ENCODE measurements at regions not wholly inside any gene's neighbourhood (a gene's known extent, or its start where the extent isn't known, plus 50 kb on each side); places are given as distances from the start of the nearest gene placed in this dataset.

DNA sequence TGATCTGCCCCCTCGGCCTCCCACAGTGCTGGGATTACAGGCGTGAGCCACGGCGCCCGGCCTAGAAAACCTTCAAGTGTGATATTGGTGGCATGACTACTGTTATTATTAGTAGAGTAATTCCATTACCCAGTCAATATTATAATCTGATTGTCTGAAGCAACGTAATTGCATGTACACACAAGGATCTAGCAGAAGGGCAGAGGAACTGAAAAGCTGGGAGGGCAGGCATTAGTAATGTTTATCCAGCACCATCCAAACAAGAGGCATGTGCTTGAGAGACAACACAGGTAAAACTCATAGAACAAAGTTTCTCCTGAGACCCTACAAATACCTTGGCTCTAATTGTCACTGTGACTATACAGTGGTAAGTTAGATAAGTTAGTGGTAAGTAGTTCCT lies 56.2 kb upstream of the ITM2B start:
- TF ChIP-seq, protein P1, sequence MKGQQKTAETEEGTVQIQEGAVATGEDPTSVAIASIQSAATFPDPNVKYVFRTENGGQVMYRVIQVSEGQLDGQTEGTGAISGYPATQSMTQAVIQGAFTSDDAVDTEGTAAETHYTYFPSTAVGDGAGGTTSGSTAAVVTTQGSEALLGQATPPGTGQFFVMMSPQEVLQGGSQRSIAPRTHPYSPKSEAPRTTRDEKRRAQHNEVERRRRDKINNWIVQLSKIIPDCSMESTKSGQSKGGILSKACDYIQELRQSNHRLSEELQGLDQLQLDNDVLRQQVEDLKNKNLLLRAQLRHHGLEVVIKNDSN (CRISPR knock-in tag; IDR thresholded peaks at IDR 0.05): no peak
- TF ChIP-seq POLR2A (conservative IDR thresholded peaks at IDR 0.05): no peak
- TF ChIP-seq, protein P2, sequence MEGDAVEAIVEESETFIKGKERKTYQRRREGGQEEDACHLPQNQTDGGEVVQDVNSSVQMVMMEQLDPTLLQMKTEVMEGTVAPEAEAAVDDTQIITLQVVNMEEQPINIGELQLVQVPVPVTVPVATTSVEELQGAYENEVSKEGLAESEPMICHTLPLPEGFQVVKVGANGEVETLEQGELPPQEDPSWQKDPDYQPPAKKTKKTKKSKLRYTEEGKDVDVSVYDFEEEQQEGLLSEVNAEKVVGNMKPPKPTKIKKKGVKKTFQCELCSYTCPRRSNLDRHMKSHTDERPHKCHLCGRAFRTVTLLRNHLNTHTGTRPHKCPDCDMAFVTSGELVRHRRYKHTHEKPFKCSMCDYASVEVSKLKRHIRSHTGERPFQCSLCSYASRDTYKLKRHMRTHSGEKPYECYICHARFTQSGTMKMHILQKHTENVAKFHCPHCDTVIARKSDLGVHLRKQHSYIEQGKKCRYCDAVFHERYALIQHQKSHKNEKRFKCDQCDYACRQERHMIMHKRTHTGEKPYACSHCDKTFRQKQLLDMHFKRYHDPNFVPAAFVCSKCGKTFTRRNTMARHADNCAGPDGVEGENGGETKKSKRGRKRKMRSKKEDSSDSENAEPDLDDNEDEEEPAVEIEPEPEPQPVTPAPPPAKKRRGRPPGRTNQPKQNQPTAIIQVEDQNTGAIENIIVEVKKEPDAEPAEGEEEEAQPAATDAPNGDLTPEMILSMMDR (IDR thresholded peaks at IDR 0.05 in 2 of 3, conservative IDR thresholded peaks at IDR 0.05 in 1 of 3; ENCODE audit: insufficient read depth in 2 of 3, low read depth in 1 of 3, low read length in 3 of 3): no peak
- no peak for TF ChIP-seq SAP30 (IDR thresholded peaks at IDR 0.05; ENCODE audit: borderline replicate concordance, insufficient read depth, low read depth, low read length, poor library complexity, severe bottlenecking)
- TF ChIP-seq ZNF589 (CRISPR knock-in tag; IDR thresholded peaks at IDR 0.05; ENCODE audit: low read depth): no peak
- TF ChIP-seq TARDBP (IDR thresholded peaks at IDR 0.05): no peak
- no peak for TF ChIP-seq ZNF764 (CRISPR knock-in tag; IDR thresholded peaks at IDR 0.05; ENCODE audit: low read depth)
- TF ChIP-seq, protein P3, sequence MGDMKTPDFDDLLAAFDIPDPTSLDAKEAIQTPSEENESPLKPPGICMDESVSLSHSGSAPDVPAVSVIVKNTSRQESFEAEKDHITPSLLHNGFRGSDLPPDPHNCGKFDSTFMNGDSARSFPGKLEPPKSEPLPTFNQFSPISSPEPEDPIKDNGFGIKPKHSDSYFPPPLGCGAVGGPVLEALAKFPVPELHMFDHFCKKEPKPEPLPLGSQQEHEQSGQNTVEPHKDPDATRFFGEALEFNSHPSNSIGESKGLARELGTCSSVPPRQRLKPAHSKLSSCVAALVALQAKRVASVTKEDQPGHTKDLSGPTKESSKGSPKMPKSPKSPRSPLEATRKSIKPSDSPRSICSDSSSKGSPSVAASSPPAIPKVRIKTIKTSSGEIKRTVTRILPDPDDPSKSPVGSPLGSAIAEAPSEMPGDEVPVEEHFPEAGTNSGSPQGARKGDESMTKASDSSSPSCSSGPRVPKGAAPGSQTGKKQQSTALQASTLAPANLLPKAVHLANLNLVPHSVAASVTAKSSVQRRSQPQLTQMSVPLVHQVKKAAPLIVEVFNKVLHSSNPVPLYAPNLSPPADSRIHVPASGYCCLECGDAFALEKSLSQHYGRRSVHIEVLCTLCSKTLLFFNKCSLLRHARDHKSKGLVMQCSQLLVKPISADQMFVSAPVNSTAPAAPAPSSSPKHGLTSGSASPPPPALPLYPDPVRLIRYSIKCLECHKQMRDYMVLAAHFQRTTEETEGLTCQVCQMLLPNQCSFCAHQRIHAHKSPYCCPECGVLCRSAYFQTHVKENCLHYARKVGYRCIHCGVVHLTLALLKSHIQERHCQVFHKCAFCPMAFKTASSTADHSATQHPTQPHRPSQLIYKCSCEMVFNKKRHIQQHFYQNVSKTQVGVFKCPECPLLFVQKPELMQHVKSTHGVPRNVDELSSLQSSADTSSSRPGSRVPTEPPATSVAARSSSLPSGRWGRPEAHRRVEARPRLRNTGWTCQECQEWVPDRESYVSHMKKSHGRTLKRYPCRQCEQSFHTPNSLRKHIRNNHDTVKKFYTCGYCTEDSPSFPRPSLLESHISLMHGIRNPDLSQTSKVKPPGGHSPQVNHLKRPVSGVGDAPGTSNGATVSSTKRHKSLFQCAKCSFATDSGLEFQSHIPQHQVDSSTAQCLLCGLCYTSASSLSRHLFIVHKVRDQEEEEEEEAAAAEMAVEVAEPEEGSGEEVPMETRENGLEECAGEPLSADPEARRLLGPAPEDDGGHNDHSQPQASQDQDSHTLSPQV (IDR thresholded peaks at IDR 0.05): no peak
- TF ChIP-seq TOE1 (IDR thresholded peaks at IDR 0.05; ENCODE audit: borderline replicate concordance): no peak
- TF ChIP-seq TOE1 (CRISPR knock-in tag; IDR thresholded peaks at IDR 0.05; ENCODE audit: borderline replicate concordance, low read depth): no peak
- TF ChIP-seq, protein P4, sequence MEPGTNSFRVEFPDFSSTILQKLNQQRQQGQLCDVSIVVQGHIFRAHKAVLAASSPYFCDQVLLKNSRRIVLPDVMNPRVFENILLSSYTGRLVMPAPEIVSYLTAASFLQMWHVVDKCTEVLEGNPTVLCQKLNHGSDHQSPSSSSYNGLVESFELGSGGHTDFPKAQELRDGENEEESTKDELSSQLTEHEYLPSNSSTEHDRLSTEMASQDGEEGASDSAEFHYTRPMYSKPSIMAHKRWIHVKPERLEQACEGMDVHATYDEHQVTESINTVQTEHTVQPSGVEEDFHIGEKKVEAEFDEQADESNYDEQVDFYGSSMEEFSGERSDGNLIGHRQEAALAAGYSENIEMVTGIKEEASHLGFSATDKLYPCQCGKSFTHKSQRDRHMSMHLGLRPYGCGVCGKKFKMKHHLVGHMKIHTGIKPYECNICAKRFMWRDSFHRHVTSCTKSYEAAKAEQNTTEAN (CRISPR knock-in tag; IDR thresholded peaks at IDR 0.05): no peak
- TF ChIP-seq, protein P5, sequence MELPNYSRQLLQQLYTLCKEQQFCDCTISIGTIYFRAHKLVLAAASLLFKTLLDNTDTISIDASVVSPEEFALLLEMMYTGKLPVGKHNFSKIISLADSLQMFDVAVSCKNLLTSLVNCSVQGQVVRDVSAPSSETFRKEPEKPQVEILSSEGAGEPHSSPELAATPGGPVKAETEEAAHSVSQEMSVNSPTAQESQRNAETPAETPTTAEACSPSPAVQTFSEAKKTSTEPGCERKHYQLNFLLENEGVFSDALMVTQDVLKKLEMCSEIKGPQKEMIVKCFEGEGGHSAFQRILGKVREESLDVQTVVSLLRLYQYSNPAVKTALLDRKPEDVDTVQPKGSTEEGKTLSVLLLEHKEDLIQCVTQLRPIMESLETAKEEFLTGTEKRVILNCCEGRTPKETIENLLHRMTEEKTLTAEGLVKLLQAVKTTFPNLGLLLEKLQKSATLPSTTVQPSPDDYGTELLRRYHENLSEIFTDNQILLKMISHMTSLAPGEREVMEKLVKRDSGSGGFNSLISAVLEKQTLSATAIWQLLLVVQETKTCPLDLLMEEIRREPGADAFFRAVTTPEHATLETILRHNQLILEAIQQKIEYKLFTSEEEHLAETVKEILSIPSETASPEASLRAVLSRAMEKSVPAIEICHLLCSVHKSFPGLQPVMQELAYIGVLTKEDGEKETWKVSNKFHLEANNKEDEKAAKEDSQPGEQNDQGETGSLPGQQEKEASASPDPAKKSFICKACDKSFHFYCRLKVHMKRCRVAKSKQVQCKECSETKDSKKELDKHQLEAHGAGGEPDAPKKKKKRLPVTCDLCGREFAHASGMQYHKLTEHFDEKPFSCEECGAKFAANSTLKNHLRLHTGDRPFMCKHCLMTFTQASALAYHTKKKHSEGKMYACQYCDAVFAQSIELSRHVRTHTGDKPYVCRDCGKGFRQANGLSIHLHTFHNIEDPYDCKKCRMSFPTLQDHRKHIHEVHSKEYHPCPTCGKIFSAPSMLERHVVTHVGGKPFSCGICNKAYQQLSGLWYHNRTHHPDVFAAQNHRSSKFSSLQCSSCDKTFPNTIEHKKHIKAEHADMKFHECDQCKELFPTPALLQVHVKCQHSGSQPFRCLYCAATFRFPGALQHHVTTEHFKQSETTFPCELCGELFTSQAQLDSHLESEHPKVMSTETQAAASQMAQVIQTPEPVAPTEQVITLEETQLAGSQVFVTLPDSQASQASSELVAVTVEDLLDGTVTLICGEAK (IDR thresholded peaks at IDR 0.05): no peak
- TF ChIP-seq, protein P5 (CRISPR knock-in tag; IDR thresholded peaks at IDR 0.05): no peak
- no peak for TF ChIP-seq FOS (IDR thresholded peaks at IDR 0.05; ENCODE audit: extremely low read depth, insufficient read length)
- TF ChIP-seq NRF1 (conservative IDR thresholded peaks at IDR 0.05 in 1 of 2, IDR thresholded peaks at IDR 0.05 in 1 of 2): no peak
- no peak for TF ChIP-seq SP2 (IDR thresholded peaks at IDR 0.05; ENCODE audit: extremely low read depth, low read depth, low read length, poor library complexity, severe bottlenecking)
